ENCODE measurements at regions not wholly inside any gene's neighbourhood (a gene's known extent, or its start where the extent isn't known, plus 50 kb on each side); places are given as distances from the start of the nearest gene placed in this dataset.

GRCh38 chr10:111221682-111222480, 145.1 kb downstream of the ADRA2A start:
- Histone ChIP-seq H3K9ac (ENCODE audit: low read depth in 1 of 2, low read length in 2 of 2) (no peak overlapping the region), H3K27me3 (ENCODE audit: control insufficient read depth in 1 of 2, insufficient read depth in 2 of 2, low read length in 2 of 2) (peaks cover 5 to 7% of the 10 kb centered on the region in 2 donors), H3K9me3 (ENCODE audit: control insufficient read depth in 1 of 2, low read length in 2 of 2) (peaks cover 0 to 1% of the 10 kb centered on the region in 2 donors), H3K27ac (ENCODE audit: low read depth, low read length) (no peak overlapping the region), H3K4me1 (ENCODE audit: control insufficient read depth in 1 of 2, insufficient read depth in 2 of 2, low read length in 2 of 2) (no peaks in the 10 kb centered on the region), H3K4me3 (ENCODE audit: low read depth in 1 of 2, low read length in 2 of 2) (no peak overlapping the region), H3K36me3 (ENCODE audit: control insufficient read depth in 1 of 2, insufficient read depth in 2 of 2, low read length in 2 of 2) (no peaks in the 10 kb centered on the region)

GRCh38 chr10:111222961-111223360, 146.1 kb downstream of the ADRA2A start:
- Histone ChIP-seq H3K4me1 (ENCODE audit: control insufficient read depth in 1 of 2, insufficient read depth in 2 of 2, low read length in 2 of 2) (no peaks in the 10 kb centered on the region), H3K36me3 (ENCODE audit: control insufficient read depth in 1 of 2, insufficient read depth in 2 of 2, low read length in 2 of 2) (no peaks in the 10 kb centered on the region), H3K9me3 (ENCODE audit: control insufficient read depth in 1 of 2, low read length in 2 of 2) (peaks cover 0 to 1% of the 10 kb centered on the region in 2 donors), H3K27ac (ENCODE audit: low read depth, low read length) (no peak overlapping the region), H3K9ac (ENCODE audit: low read depth in 1 of 2, low read length in 2 of 2) (no peak overlapping the region), H3K27me3 (ENCODE audit: control insufficient read depth in 1 of 2, insufficient read depth in 2 of 2, low read length in 2 of 2) (peaks cover 5 to 7% of the 10 kb centered on the region in 2 donors), H3K4me3 (ENCODE audit: low read depth in 1 of 2, low read length in 2 of 2) (no peak overlapping the region)

- Histone ChIP-seq H3K4me3 (ENCODE audit: low read depth in 1 of 2, low read length in 2 of 2) (no peak overlapping the region), H3K27ac (ENCODE audit: low read depth, low read length) (no peak overlapping the region)
These were observed 154.9 kb downstream of the ADRA2A start for GRCh38 chr10:111231779-111232178.

GRCh38 chr10:111233439-111233838, 156.6 kb downstream of the ADRA2A start:
- Histone ChIP-seq H3K9ac (ENCODE audit: low read depth in 1 of 2, low read length in 2 of 2) (no peak overlapping the region), H3K36me3 (ENCODE audit: control insufficient read depth in 1 of 2, insufficient read depth in 2 of 2, low read length in 2 of 2) (no peaks in the 10 kb centered on the region), H3K27me3 (ENCODE audit: control insufficient read depth in 1 of 2, insufficient read depth in 2 of 2, low read length in 2 of 2) (peaks cover 0 to 2% of the 10 kb centered on the region in 2 donors), H3K9me3 (ENCODE audit: control insufficient read depth in 1 of 2, low read length in 2 of 2) (no peaks in the 10 kb centered on the region), H3K4me3 (ENCODE audit: low read depth in 1 of 2, low read length in 2 of 2) (no peak overlapping the region), H3K27ac (ENCODE audit: low read depth, low read length) (no peak overlapping the region), H3K4me1 (ENCODE audit: control insufficient read depth in 1 of 2, insufficient read depth in 2 of 2, low read length in 2 of 2) (no peaks in the 10 kb centered on the region)

More at GRCh38 chr10:111231779-111232178, 154.9 kb downstream of the ADRA2A start:
- Histone ChIP-seq H3K9me3 (ENCODE audit: control insufficient read depth in 1 of 2, low read length in 2 of 2) (no peaks in the 10 kb centered on the region), H3K9ac (ENCODE audit: low read depth in 1 of 2, low read length in 2 of 2) (no peak overlapping the region), H3K4me1 (ENCODE audit: control insufficient read depth in 1 of 2, insufficient read depth in 2 of 2, low read length in 2 of 2) (no peaks in the 10 kb centered on the region), H3K36me3 (ENCODE audit: control insufficient read depth in 1 of 2, insufficient read depth in 2 of 2, low read length in 2 of 2) (no peaks in the 10 kb centered on the region), H3K27me3 (ENCODE audit: control insufficient read depth in 1 of 2, insufficient read depth in 2 of 2, low read length in 2 of 2) (peaks cover 0 to 2% of the 10 kb centered on the region in 2 donors)

GRCh38 chr10:111234234-111234913, 157.5 kb downstream of the ADRA2A start:
- no peak overlapping the region for H3K4me3 ChIP-seq (ENCODE audit: low read depth in 1 of 2, low read length in 2 of 2)
- H3K27me3 ChIP-seq (ENCODE audit: control insufficient read depth in 1 of 2, insufficient read depth in 2 of 2, low read length in 2 of 2): peaks cover 0 to 2% of the 10 kb centered on the region in 2 donors
- H3K9me3 ChIP-seq (ENCODE audit: control insufficient read depth in 1 of 2, low read length in 2 of 2): no peaks in the 10 kb centered on the region
- no peaks in the 10 kb centered on the region for H3K36me3 ChIP-seq (ENCODE audit: control insufficient read depth in 1 of 2, insufficient read depth in 2 of 2, low read length in 2 of 2)
- no peak overlapping the region for H3K27ac ChIP-seq (ENCODE audit: low read depth, low read length)
- no peak overlapping the region for H3K9ac ChIP-seq (ENCODE audit: low read depth in 1 of 2, low read length in 2 of 2)
- no peaks in the 10 kb centered on the region for H3K4me1 ChIP-seq (ENCODE audit: control insufficient read depth in 1 of 2, insufficient read depth in 2 of 2, low read length in 2 of 2)

- no peak overlapping the region for H3K9ac ChIP-seq (ENCODE audit: low read depth in 1 of 2, low read length in 2 of 2)
- H3K27me3 ChIP-seq (ENCODE audit: control insufficient read depth in 1 of 2, insufficient read depth in 2 of 2, low read length in 2 of 2): peaks cover 0 to 2% of the 10 kb centered on the region in 2 donors
- no peak overlapping the region for H3K27ac ChIP-seq (ENCODE audit: low read depth, low read length)
- no peak overlapping the region for H3K4me3 ChIP-seq (ENCODE audit: low read depth in 1 of 2, low read length in 2 of 2)
- no peaks in the 10 kb centered on the region for H3K9me3 ChIP-seq (ENCODE audit: control insufficient read depth in 1 of 2, low read length in 2 of 2)
- H3K36me3 ChIP-seq (ENCODE audit: control insufficient read depth in 1 of 2, insufficient read depth in 2 of 2, low read length in 2 of 2): no peaks in the 10 kb centered on the region
- no peaks in the 10 kb centered on the region for H3K4me1 ChIP-seq (ENCODE audit: control insufficient read depth in 1 of 2, insufficient read depth in 2 of 2, low read length in 2 of 2)
These were observed 158.1 kb downstream of the ADRA2A start for GRCh38 chr10:111234914-111235302.

GRCh38 chr10:111240348-111240747, 163.5 kb downstream of the ADRA2A start:
- Histone ChIP-seq H3K36me3 (ENCODE audit: control insufficient read depth in 1 of 2, insufficient read depth in 2 of 2, low read length in 2 of 2) (no peaks in the 10 kb centered on the region), H3K4me1 (ENCODE audit: control insufficient read depth in 1 of 2, insufficient read depth in 2 of 2, low read length in 2 of 2) (no peaks in the 10 kb centered on the region), H3K9me3 (ENCODE audit: control insufficient read depth in 1 of 2, low read length in 2 of 2) (no peaks in the 10 kb centered on the region), H3K27ac (ENCODE audit: low read depth, low read length) (no peak overlapping the region), H3K9ac (ENCODE audit: low read depth in 1 of 2, low read length in 2 of 2) (no peak overlapping the region), H3K27me3 (ENCODE audit: control insufficient read depth in 1 of 2, insufficient read depth in 2 of 2, low read length in 2 of 2) (peaks cover 0 to 2% of the 10 kb centered on the region in 2 donors), H3K4me3 (ENCODE audit: low read depth in 1 of 2, low read length in 2 of 2) (no peak overlapping the region)

- no peaks in the 10 kb centered on the region for H3K27me3 ChIP-seq (ENCODE audit: control insufficient read depth in 1 of 2, insufficient read depth in 2 of 2, low read length in 2 of 2)
- no peak overlapping the region for H3K4me3 ChIP-seq (ENCODE audit: low read depth in 1 of 2, low read length in 2 of 2)
- no peak overlapping the region for H3K27ac ChIP-seq (ENCODE audit: low read depth, low read length)
- no peaks in the 10 kb centered on the region for H3K36me3 ChIP-seq (ENCODE audit: control insufficient read depth in 1 of 2, insufficient read depth in 2 of 2, low read length in 2 of 2)
- no peak overlapping the region for H3K9ac ChIP-seq (ENCODE audit: low read depth in 1 of 2, low read length in 2 of 2)
- H3K4me1 ChIP-seq (ENCODE audit: control insufficient read depth in 1 of 2, insufficient read depth in 2 of 2, low read length in 2 of 2): no peaks in the 10 kb centered on the region
- no peaks in the 10 kb centered on the region for H3K9me3 ChIP-seq (ENCODE audit: control insufficient read depth in 1 of 2, low read length in 2 of 2)
These were observed 166.3 kb downstream of the ADRA2A start for GRCh38 chr10:111243126-111243525.

- H3K27me3 ChIP-seq (ENCODE audit: control insufficient read depth in 1 of 2, insufficient read depth in 2 of 2, low read length in 2 of 2): no peaks in the 10 kb centered on the region
- no peak overlapping the region for H3K27ac ChIP-seq (ENCODE audit: low read depth, low read length)
- no peaks in the 10 kb centered on the region for H3K9me3 ChIP-seq (ENCODE audit: control insufficient read depth in 1 of 2, low read length in 2 of 2)
- no peaks in the 10 kb centered on the region for H3K4me1 ChIP-seq (ENCODE audit: control insufficient read depth in 1 of 2, insufficient read depth in 2 of 2, low read length in 2 of 2)
- H3K4me3 ChIP-seq (ENCODE audit: low read depth in 1 of 2, low read length in 2 of 2): no peak overlapping the region
- no peak overlapping the region for H3K9ac ChIP-seq (ENCODE audit: low read depth in 1 of 2, low read length in 2 of 2)
- H3K36me3 ChIP-seq (ENCODE audit: control insufficient read depth in 1 of 2, insufficient read depth in 2 of 2, low read length in 2 of 2): no peaks in the 10 kb centered on the region
These were observed 169.3 kb downstream of the ADRA2A start for GRCh38 chr10:111246136-111246535.

- Histone ChIP-seq H3K4me3 (ENCODE audit: low read depth in 1 of 2, low read length in 2 of 2) (no peak overlapping the region), H3K36me3 (ENCODE audit: control insufficient read depth in 1 of 2, insufficient read depth in 2 of 2, low read length in 2 of 2) (no peaks in the 10 kb centered on the region), H3K4me1 (ENCODE audit: control insufficient read depth in 1 of 2, insufficient read depth in 2 of 2, low read length in 2 of 2) (no peaks in the 10 kb centered on the region), H3K9me3 (ENCODE audit: control insufficient read depth in 1 of 2, low read length in 2 of 2) (no peaks in the 10 kb centered on the region), H3K9ac (ENCODE audit: low read depth in 1 of 2, low read length in 2 of 2) (no peak overlapping the region), H3K27ac (ENCODE audit: low read depth, low read length) (no peak overlapping the region), H3K27me3 (ENCODE audit: control insufficient read depth in 1 of 2, insufficient read depth in 2 of 2, low read length in 2 of 2) (no peaks in the 10 kb centered on the region)
These were observed 170.1 kb downstream of the ADRA2A start for GRCh38 chr10:111246814-111247452.

Measured in duodenal mucosa (tissue), 2 donors.